ENCODE measurements at regions not wholly inside any gene's neighbourhood (a gene's known extent, or its start where the extent isn't known, plus 50 kb on each side); places are given as distances from the start of the nearest gene placed in this dataset.

GRCh38 chr14:25628978-25629377 is 579.0 kb upstream of the STXBP6 start:
- H3K27ac Mint-ChIP-seq (ENCODE audit: unreplicated experiment), result no peak overlapping the region
- intact Hi-C loops (cut with micrococcal nuclease; ENCODE audit: unreplicated experiment), result no loop called here
- no TSS peak for BruUV-seq (replicated peaks)
- CTCF ChIA-PET, result no interaction called here
- H3K36me3 Mint-ChIP-seq (ENCODE audit: insufficient read depth, unreplicated experiment), result no peaks in the 10 kb centered on the region
- DNase-seq, result no peak
- no peak overlapping the region for H3K4me3 Mint-ChIP-seq (ENCODE audit: low read depth, unreplicated experiment)
- H3K9me3 Mint-ChIP-seq (ENCODE audit: low read depth, unreplicated experiment), result peaks cover 16% of the 10 kb centered on the region
- no peaks in the 10 kb centered on the region for H3K4me1 Mint-ChIP-seq (ENCODE audit: low read depth, unreplicated experiment)
- no peaks in the 10 kb centered on the region for H3K27me3 Mint-ChIP-seq (ENCODE audit: unreplicated experiment)
- TF ChIP-seq, protein P1, sequence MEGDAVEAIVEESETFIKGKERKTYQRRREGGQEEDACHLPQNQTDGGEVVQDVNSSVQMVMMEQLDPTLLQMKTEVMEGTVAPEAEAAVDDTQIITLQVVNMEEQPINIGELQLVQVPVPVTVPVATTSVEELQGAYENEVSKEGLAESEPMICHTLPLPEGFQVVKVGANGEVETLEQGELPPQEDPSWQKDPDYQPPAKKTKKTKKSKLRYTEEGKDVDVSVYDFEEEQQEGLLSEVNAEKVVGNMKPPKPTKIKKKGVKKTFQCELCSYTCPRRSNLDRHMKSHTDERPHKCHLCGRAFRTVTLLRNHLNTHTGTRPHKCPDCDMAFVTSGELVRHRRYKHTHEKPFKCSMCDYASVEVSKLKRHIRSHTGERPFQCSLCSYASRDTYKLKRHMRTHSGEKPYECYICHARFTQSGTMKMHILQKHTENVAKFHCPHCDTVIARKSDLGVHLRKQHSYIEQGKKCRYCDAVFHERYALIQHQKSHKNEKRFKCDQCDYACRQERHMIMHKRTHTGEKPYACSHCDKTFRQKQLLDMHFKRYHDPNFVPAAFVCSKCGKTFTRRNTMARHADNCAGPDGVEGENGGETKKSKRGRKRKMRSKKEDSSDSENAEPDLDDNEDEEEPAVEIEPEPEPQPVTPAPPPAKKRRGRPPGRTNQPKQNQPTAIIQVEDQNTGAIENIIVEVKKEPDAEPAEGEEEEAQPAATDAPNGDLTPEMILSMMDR (IDR thresholded peaks at IDR 0.05; ENCODE audit: unreplicated experiment), result no peak

- no peak for DNase-seq
- no peaks in the 10 kb centered on the region for H3K36me3 Mint-ChIP-seq (ENCODE audit: insufficient read depth, unreplicated experiment)
- TF ChIP-seq, protein P1 (IDR thresholded peaks at IDR 0.05; ENCODE audit: unreplicated experiment), result no peak
- H3K27ac Mint-ChIP-seq (ENCODE audit: unreplicated experiment), result no peak overlapping the region
- peaks cover 22% of the 10 kb centered on the region for H3K9me3 Mint-ChIP-seq (ENCODE audit: low read depth, unreplicated experiment)
- H3K4me3 Mint-ChIP-seq (ENCODE audit: low read depth, unreplicated experiment), result no peak overlapping the region
- intact Hi-C loops (cut with micrococcal nuclease; ENCODE audit: unreplicated experiment), result no loop called here
- H3K27me3 Mint-ChIP-seq (ENCODE audit: unreplicated experiment), result no peaks in the 10 kb centered on the region
- no peaks in the 10 kb centered on the region for H3K4me1 Mint-ChIP-seq (ENCODE audit: low read depth, unreplicated experiment)
- CTCF ChIA-PET, result no interaction called here
- BruUV-seq (replicated peaks), result no TSS peak
Measured at GRCh38 chr14:25628390-25628789, 578.4 kb upstream of the STXBP6 start.

GRCh38 chr14:25626986-25627385 is 577.0 kb upstream of the STXBP6 start:
- peaks cover 19% of the 10 kb centered on the region for H3K9me3 Mint-ChIP-seq (ENCODE audit: low read depth, unreplicated experiment)
- no peak for DNase-seq
- H3K4me3 Mint-ChIP-seq (ENCODE audit: low read depth, unreplicated experiment), result no peak overlapping the region
- intact Hi-C loops (cut with micrococcal nuclease; ENCODE audit: unreplicated experiment), result no loop called here
- no peak overlapping the region for H3K27ac Mint-ChIP-seq (ENCODE audit: unreplicated experiment)
- TF ChIP-seq, protein P1 (IDR thresholded peaks at IDR 0.05; ENCODE audit: unreplicated experiment), result no peak
- no peaks in the 10 kb centered on the region for H3K4me1 Mint-ChIP-seq (ENCODE audit: low read depth, unreplicated experiment)
- H3K36me3 Mint-ChIP-seq (ENCODE audit: insufficient read depth, unreplicated experiment), result no peaks in the 10 kb centered on the region
- no peaks in the 10 kb centered on the region for H3K27me3 Mint-ChIP-seq (ENCODE audit: unreplicated experiment)
- CTCF ChIA-PET, result no interaction called here
- BruUV-seq (replicated peaks), result no TSS peak

DNA sequence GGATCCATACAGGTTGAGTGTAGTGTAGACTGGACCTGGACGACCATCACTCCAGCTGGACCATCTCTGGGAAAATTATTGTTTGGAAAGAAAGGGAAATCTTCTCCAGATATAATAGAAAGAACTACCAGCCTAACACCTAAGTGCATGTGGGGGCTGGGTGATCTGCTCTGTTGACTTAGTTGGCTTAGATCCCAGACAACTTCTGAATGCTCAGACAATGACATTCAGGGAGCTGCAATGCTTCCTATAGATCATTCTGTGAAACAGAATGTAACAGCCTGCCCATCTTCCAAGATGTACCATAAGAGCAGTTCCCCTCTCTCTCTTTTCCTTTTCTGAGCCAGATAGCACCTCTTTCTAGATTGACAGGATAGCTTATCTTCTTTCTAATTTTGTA is 572.8 kb upstream of the STXBP6 start:
- H3K9me3 Mint-ChIP-seq (ENCODE audit: low read depth, unreplicated experiment), result peaks cover 18% of the 10 kb centered on the region
- TF ChIP-seq, protein P1 (IDR thresholded peaks at IDR 0.05; ENCODE audit: unreplicated experiment), result no peak
- CTCF ChIA-PET, result no interaction called here
- no TSS peak for BruUV-seq (replicated peaks)
- no peaks in the 10 kb centered on the region for H3K36me3 Mint-ChIP-seq (ENCODE audit: insufficient read depth, unreplicated experiment)
- DNase-seq, result no peak
- H3K27me3 Mint-ChIP-seq (ENCODE audit: unreplicated experiment), result no peaks in the 10 kb centered on the region
- no peaks in the 10 kb centered on the region for H3K4me1 Mint-ChIP-seq (ENCODE audit: low read depth, unreplicated experiment)
- no peak overlapping the region for H3K4me3 Mint-ChIP-seq (ENCODE audit: low read depth, unreplicated experiment)
- intact Hi-C loops (cut with micrococcal nuclease; ENCODE audit: unreplicated experiment), result no loop called here
- no peak overlapping the region for H3K27ac Mint-ChIP-seq (ENCODE audit: unreplicated experiment)

DNA sequence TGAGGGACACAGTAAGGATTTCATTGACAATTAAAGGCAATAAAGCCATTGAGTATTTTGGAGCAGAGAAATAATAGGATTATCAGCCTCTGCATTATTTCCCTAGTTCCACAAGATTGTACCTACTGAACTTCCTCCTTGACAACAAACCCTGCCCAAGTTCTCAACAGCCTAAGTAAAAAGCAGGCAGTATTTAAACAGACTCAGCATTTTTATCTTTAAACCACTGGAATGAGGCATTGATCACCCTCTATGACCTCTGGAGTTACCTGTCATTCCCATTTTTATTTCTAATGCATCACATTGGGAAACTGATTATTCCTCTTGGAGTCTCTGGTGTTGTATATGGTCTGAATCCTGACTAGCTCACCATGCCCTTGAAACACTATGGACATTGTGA is 570.6 kb upstream of the STXBP6 start:
- CTCF ChIA-PET, result no interaction called here
- no peak for DNase-seq
- intact Hi-C loops (cut with micrococcal nuclease; ENCODE audit: unreplicated experiment), result no loop called here
- Mint-ChIP-seq H3K27ac (ENCODE audit: unreplicated experiment) (no peak overlapping the region), H3K4me1 (ENCODE audit: low read depth, unreplicated experiment) (no peaks in the 10 kb centered on the region), H3K27me3 (ENCODE audit: unreplicated experiment) (no peaks in the 10 kb centered on the region), H3K36me3 (ENCODE audit: insufficient read depth, unreplicated experiment) (no peaks in the 10 kb centered on the region), H3K9me3 (ENCODE audit: low read depth, unreplicated experiment) (peaks cover 21% of the 10 kb centered on the region), H3K4me3 (ENCODE audit: low read depth, unreplicated experiment) (no peak overlapping the region)
- BruUV-seq (replicated peaks), result no TSS peak
- TF ChIP-seq, protein P1 (IDR thresholded peaks at IDR 0.05; ENCODE audit: unreplicated experiment), result no peak

All from Calu3 (cell line).